Mammary epithelial cell (primary cell): ENCODE measurements at regions not wholly inside any gene's neighbourhood (a gene's known extent, or its start where the extent isn't known, plus 50 kb on each side); places are given as distances from the start of the nearest gene placed in this dataset.

Source experiments
- EZH2 ChIP-seq: IDR thresholded peaks from 2 replicates; pipeline ENCODE4 v1.6.1; 2012; ENCODE audit warnings: low read length, inconsistent platforms, borderline replicate concordance
- TF ChIP-seq, protein P1 (sequence below), 2 donors: IDR thresholded peaks in 1 of 2; conservative IDR thresholded peaks in 1 of 2; 2 replicates each; pipeline ENCODE4 v1.5.1; 2011 to 2012; ENCODE audit warnings: inconsistent platforms in 2 of 2, low read length in 2 of 2, mild to moderate bottlenecking in 2 of 2, control low read depth in 1 of 2, low read depth in 1 of 2; ENCODE audit not compliant: insufficient read depth in 1 of 2; ENCODE audit errors: extremely low read depth in 1 of 2

DNA sequence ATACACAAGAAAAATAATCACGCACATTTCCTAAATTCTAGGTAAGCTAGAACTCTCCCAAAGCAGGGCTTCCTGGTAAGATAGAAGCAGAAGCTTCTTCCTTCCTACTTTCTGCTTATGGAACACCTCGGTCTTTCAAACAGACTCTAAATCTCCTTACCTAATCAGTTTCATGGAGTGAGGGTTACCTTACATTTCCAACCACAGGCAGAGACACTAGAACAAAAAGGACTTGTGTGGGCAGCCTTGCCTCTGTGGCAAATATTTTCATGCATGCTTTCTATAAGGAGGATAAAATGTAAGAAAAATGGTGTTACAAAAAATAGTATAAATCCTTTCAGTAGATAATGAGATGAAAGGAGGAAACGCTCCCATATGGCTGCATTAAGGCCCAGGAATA lies 386.3 kb upstream of the SMIM30 start:
- TF ChIP-seq, protein P1, sequence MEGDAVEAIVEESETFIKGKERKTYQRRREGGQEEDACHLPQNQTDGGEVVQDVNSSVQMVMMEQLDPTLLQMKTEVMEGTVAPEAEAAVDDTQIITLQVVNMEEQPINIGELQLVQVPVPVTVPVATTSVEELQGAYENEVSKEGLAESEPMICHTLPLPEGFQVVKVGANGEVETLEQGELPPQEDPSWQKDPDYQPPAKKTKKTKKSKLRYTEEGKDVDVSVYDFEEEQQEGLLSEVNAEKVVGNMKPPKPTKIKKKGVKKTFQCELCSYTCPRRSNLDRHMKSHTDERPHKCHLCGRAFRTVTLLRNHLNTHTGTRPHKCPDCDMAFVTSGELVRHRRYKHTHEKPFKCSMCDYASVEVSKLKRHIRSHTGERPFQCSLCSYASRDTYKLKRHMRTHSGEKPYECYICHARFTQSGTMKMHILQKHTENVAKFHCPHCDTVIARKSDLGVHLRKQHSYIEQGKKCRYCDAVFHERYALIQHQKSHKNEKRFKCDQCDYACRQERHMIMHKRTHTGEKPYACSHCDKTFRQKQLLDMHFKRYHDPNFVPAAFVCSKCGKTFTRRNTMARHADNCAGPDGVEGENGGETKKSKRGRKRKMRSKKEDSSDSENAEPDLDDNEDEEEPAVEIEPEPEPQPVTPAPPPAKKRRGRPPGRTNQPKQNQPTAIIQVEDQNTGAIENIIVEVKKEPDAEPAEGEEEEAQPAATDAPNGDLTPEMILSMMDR (conservative IDR thresholded peaks at IDR 0.05 in 1 of 2, IDR thresholded peaks at IDR 0.05 in 1 of 2; ENCODE audit: extremely low read depth in 1 of 2, insufficient read depth in 1 of 2, low read depth in 1 of 2, low read length in 2 of 2): no peak
- TF ChIP-seq EZH2: no peak
